Trophoblast cell (in vitro differentiated cells and primary cell): ENCODE measurements at regions not wholly inside any gene's neighbourhood (a gene's known extent, or its start where the extent isn't known, plus 50 kb on each side); places are given as distances from the start of the nearest gene placed in this dataset.

Source experiments
- DNase-seq, 2 donors: peaks; one replicate each; pipeline ENCODE4 v3.0.0-alpha.2; 2016
- H2AFZ ChIP-seq: 2 replicates; pipeline ENCODE4 v1.6.1; 2013; ENCODE audit warnings: low read length, moderate library complexity, mild to moderate bottlenecking; ENCODE audit not compliant: insufficient read depth, poor library complexity
- H2AK5ac ChIP-seq: 2 replicates; pipeline ENCODE4 v1.6.1; 2013; ENCODE audit warnings: mild to moderate bottlenecking, low read length
- H2BK120ac ChIP-seq: 2 replicates; pipeline ENCODE4 v1.6.1; 2013; ENCODE audit warnings: low read length, mild to moderate bottlenecking, moderate library complexity; ENCODE audit not compliant: insufficient read depth, poor library complexity
- H2BK12ac ChIP-seq: 2 replicates; pipeline ENCODE4 v1.6.1; 2013; ENCODE audit warnings: mild to moderate bottlenecking, low read length, moderate library complexity
- H2BK5ac ChIP-seq: 2 replicates; pipeline ENCODE4 v1.6.1; 2013; ENCODE audit warnings: low read length, low read depth, moderate library complexity, mild to moderate bottlenecking; ENCODE audit not compliant: poor library complexity
- H3K14ac ChIP-seq: 2 replicates; pipeline ENCODE4 v1.6.1; 2013; ENCODE audit warnings: mild to moderate bottlenecking, low read length
- H3K18ac ChIP-seq: 2 replicates; pipeline ENCODE4 v1.6.1; 2013; ENCODE audit warnings: mild to moderate bottlenecking, low read length
- H3K23ac ChIP-seq: 2 replicates; pipeline ENCODE4 v1.6.1; 2013; ENCODE audit warnings: low read length
- H3K27ac ChIP-seq: 2 replicates; pipeline ENCODE4 v1.5.1; 2013; ENCODE audit warnings: low read depth, mild to moderate bottlenecking, inconsistent platforms, low read length, moderate library complexity
- H3K27me3 ChIP-seq: 2 replicates; pipeline ENCODE4 v1.6.1; 2013; ENCODE audit warnings: inconsistent platforms, mild to moderate bottlenecking, low read length, moderate library complexity; ENCODE audit not compliant: insufficient read depth
- H3K36me3 ChIP-seq, 2 experiments: 1 replicate in 1 of 2; 2 replicates in 1 of 2; pipeline ENCODE4 v1.6.1; 2013; ENCODE audit warnings: low read length in 2 of 2, mild to moderate bottlenecking in 2 of 2, moderate library complexity in 1 of 2; ENCODE audit not compliant: insufficient read depth in 2 of 2, control insufficient read depth in 1 of 2
- H3K4ac ChIP-seq: 2 replicates; pipeline ENCODE4 v1.6.1; 2013; ENCODE audit warnings: low read depth, mild to moderate bottlenecking, low read length, moderate library complexity
- H3K4me1 ChIP-seq, 2 experiments: 1 replicate in 1 of 2; 2 replicates in 1 of 2; pipeline ENCODE4 v1.6.1; 2013; ENCODE audit warnings: low read length in 2 of 2, mild to moderate bottlenecking in 2 of 2, moderate library complexity in 1 of 2; ENCODE audit not compliant: insufficient read depth in 2 of 2, control insufficient read depth in 1 of 2
- H3K4me2 ChIP-seq: 2 replicates; pipeline ENCODE4 v1.6.1; 2013; ENCODE audit warnings: inconsistent platforms, mild to moderate bottlenecking, low read length, moderate library complexity
- H3K4me3 ChIP-seq: 2 replicates; pipeline ENCODE4 v1.5.1; 2013; ENCODE audit warnings: mild to moderate bottlenecking, low read depth, low read length, inconsistent platforms
- H3K79me1 ChIP-seq: one replicate; pipeline ENCODE4 v1.6.1; 2013; ENCODE audit warnings: low read length
- H3K79me2 ChIP-seq: 2 replicates; pipeline ENCODE4 v1.6.1; 2013; ENCODE audit warnings: low read length, mild to moderate bottlenecking; ENCODE audit not compliant: control insufficient read depth, insufficient read depth, poor library complexity
- H3K9ac ChIP-seq: 2 replicates; pipeline ENCODE4 v1.6.1; 2013; ENCODE audit warnings: mild to moderate bottlenecking, low read length
- H3K9me3 ChIP-seq: 2 replicates; pipeline ENCODE4 v1.6.1; 2013; ENCODE audit warnings: low read depth, mild to moderate bottlenecking, control low read depth, inconsistent platforms, low read length; ENCODE audit not compliant: insufficient read depth
- H4K12ac ChIP-seq: 2 replicates; pipeline ENCODE4 v1.6.1; 2013; ENCODE audit warnings: low read depth, mild to moderate bottlenecking, low read length, moderate library complexity
- H4K8ac ChIP-seq: 2 replicates; pipeline ENCODE4 v1.6.1; 2013; ENCODE audit warnings: low read depth, mild to moderate bottlenecking, low read length, moderate library complexity
- H4K91ac ChIP-seq: one replicate; pipeline ENCODE4 v1.6.1; 2013; ENCODE audit warnings: low read depth, mild to moderate bottlenecking, low read length, moderate library complexity
- WGBS: extraction: QIAGEN DNeasy Blood & Tissue Kit; methylation state at CpG from one replicate; pipeline ENCODE4 v1.1.7; 2013; ENCODE audit warnings: missing lambda C conversion rate; ENCODE audit not compliant: insufficient read length, insufficient coverage; ENCODE audit errors: extremely low coverage; 5-methylcytosine and 5-hydroxymethylcytosine counted together

DNA sequence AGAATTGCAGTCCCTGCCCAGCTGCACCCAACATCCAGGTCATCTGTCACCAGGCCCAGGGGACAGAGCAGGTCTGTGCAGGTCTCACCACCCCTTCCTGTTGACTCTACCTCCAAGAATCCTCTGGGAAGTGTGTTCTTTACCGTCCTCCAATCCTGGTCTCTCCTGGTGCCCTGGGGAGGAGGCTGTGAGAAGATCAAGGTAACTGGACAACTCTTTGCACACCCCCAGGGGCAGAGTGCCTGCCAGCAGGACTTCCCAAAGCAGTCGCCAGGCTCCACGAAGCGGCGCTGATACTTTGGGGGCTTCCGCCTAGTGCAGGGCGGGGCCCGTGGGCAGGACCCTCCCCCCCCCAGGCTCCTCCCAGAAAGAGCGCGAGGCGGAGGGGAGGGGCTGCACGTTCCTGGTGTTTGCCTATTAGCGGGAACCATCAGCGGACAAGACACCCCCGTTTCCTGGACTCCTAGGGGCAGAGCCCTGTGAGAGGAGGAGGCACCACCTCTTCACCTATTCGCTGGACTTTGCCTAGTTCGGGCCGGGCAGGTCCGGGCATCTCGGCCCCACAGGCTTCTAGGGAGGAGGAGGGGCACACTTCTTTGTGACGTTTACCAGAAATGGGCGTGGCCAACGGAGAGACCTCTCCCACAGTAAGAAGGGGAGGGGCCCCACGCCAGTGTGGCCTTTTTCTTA, 918.0 kb downstream of the AACS start:
- Histone ChIP-seq H3K14ac (peak overlapping the region; percentile 69), H4K91ac (peak overlapping the region; percentile 40), H2BK120ac (peak overlapping the region; percentile 23), H2BK12ac (no peak overlapping the region), H3K4me1 (peaks cover 4 to 7% of the 10 kb centered on the region in 2 experiments), H3K4ac (no peak overlapping the region), H3K4me3 (peak overlapping the region; percentile 85), H3K27me3 (no peaks in the 10 kb centered on the region), H3K18ac (peak overlapping the region; percentile 88), H3K23ac (no peak overlapping the region), H2BK5ac (peak overlapping the region; percentile 16), H2AK5ac (no peak overlapping the region), H3K4me2 (peak overlapping the region; percentile 96), H2AFZ (peak overlapping the region; percentile 57), H4K8ac (peak overlapping the region; percentile 48), H3K27ac (peak overlapping the region; percentile 42), H3K79me1 (peaks cover 13% of the 10 kb centered on the region), H3K79me2 (no peaks in the 10 kb centered on the region), H3K9ac (peak overlapping the region; percentile 75), H4K12ac (peak overlapping the region; percentile 2), H3K9me3 (no peaks in the 10 kb centered on the region), H3K36me3 (no peaks in the 10 kb centered on the region)
- DNase-seq: peak; percentile 90 to 96
- WGBS: no CpG with 5 or more reads among the region's 24 CpGs

DNA sequence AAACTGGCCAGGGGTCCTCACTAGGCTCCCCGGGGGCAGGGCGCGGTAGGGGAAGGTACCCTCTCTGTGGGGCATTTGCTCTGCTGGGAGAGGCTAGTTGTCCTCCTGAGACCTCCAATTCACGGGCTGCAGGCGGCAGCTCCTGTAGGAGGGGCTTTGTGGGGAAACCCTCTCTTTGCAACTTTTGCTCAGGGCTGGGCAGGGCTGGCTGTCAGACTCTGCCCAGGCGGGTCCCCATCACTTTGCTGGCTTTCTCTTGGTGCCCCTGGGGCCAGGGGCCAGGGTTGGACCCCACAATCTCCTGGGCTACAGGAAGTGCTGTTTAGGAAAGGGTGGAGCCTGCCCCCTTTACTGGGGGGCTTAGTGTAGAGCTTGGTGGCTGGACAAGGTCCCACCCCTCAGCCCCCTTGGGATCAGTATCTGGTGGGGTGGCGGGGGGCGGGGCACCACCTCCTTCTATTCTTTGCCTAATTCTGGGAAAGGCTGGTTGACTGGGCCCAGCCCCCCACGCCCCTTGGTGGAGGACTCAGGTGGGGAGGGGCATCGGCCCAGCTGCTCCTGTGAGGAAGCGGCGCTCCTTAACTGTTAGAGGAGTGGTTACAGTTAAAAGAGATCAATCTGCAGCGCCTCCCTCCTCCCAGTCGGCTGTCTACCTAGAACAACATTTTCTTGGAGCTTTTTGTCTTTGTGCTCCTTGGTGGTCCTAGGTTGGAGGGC, 918.7 kb downstream of the AACS start:
- Histone ChIP-seq H4K8ac (peak overlapping the region; percentile 55), H3K4ac (peak overlapping the region; percentile 8), H3K9ac (peak overlapping the region; percentile 75), H4K91ac (peak overlapping the region; percentile 70), H3K4me1 (peaks cover 4 to 7% of the 10 kb centered on the region in 2 experiments), H4K12ac (peak overlapping the region; percentile 39), H3K27me3 (no peaks in the 10 kb centered on the region), H2AFZ (peak overlapping the region; percentile 57), H3K79me1 (peaks cover 13% of the 10 kb centered on the region), H2BK5ac (peak overlapping the region; percentile 34), H3K23ac (no peak overlapping the region), H2BK120ac (peak overlapping the region; percentile 45), H3K18ac (peak overlapping the region; percentile 21), H3K9me3 (no peaks in the 10 kb centered on the region), H2BK12ac (no peak overlapping the region), H3K27ac (peak overlapping the region; percentile 42), H3K4me2 (peak overlapping the region; percentile 96), H3K14ac (peak overlapping the region; percentile 59), H3K4me3 (peak overlapping the region; percentile 85), H3K79me2 (no peaks in the 10 kb centered on the region), H3K36me3 (no peaks in the 10 kb centered on the region), H2AK5ac (no peak overlapping the region)
- WGBS: no CpG with 5 or more reads among the region's 14 CpGs
- DNase-seq: peak; percentile 49 to 59

DNA sequence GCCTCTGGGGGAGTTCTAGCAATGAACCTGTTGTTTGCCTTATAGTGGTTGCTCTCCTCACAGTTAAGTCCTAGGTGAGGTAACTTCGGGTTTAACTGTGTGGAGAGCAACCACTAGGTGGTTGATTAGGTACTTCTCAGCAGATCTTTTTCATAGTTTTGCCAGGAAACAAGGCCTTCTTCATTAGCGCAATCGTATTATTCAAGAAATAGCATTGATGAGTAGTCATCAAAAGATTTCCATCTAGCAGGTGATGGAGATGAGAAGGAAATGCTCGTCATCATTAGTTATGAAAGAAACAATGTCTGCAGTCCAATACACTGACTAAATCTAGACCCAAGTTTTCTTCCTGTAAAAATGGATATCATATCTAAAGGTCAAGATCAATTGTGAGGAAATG, 923.3 kb downstream of the AACS start:
- Histone ChIP-seq H2BK120ac (no peak overlapping the region), H2AFZ (no peak overlapping the region), H3K9me3 (no peaks in the 10 kb centered on the region), H2AK5ac (no peak overlapping the region), H3K79me2 (no peaks in the 10 kb centered on the region), H4K91ac (no peak overlapping the region), H3K27ac (no peak overlapping the region), H2BK5ac (no peak overlapping the region), H3K23ac (no peak overlapping the region), H4K12ac (no peak overlapping the region), H3K36me3 (no peaks in the 10 kb centered on the region), H3K4ac (no peak overlapping the region), H3K18ac (no peak overlapping the region), H3K27me3 (no peaks in the 10 kb centered on the region), H3K4me1 (peaks cover 2 to 3% of the 10 kb centered on the region in 2 experiments), H3K14ac (no peak overlapping the region), H2BK12ac (no peak overlapping the region), H3K79me1 (peaks cover 5% of the 10 kb centered on the region), H4K8ac (no peak overlapping the region), H3K9ac (no peak overlapping the region), H3K4me2 (no peak overlapping the region), H3K4me3 (no peak overlapping the region)
- peak; percentile 59 to 95 for DNase-seq
- WGBS: no CpG with 5 or more reads among the region's 4 CpGs

DNA sequence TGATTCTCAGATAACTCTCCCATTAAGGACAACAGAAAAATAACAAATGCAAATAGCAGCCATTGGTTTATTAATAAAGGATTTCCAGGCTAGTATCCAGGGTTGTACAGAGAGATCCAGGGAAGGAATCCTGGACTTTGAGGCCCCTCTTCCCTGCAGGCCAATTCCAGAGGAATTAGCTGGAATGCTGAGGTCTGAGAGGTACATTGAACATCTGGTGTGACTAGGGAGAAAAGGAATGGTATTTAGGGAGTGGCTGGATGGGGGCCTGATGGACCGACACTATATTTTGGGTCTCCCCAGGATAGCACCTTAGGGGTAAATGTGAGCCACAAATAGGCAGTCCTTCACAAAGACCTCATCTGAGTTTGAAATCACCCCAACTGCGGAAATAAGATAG, 924.5 kb downstream of the AACS start:
- Histone ChIP-seq H2BK12ac (no peak overlapping the region), H3K9me3 (no peaks in the 10 kb centered on the region), H2BK5ac (no peak overlapping the region), H3K79me2 (no peaks in the 10 kb centered on the region), H3K4me2 (no peak overlapping the region), H3K79me1 (no peaks in the 10 kb centered on the region), H2AK5ac (no peak overlapping the region), H3K36me3 (no peaks in the 10 kb centered on the region), H3K9ac (no peak overlapping the region), H3K27ac (no peak overlapping the region), H3K18ac (no peak overlapping the region), H2BK120ac (no peak overlapping the region), H3K23ac (no peak overlapping the region), H4K12ac (no peak overlapping the region), H3K4me3 (no peak overlapping the region), H3K27me3 (no peaks in the 10 kb centered on the region), H4K91ac (no peak overlapping the region), H3K4me1 (peaks cover 0 to 3% of the 10 kb centered on the region in 2 experiments), H3K4ac (no peak overlapping the region), H3K14ac (no peak overlapping the region), H2AFZ (no peak overlapping the region), H4K8ac (no peak overlapping the region)
- WGBS: no CpG with 5 or more reads among the region's 2 CpGs
- peak; percentile 57 to 63 for DNase-seq
